K562 (cell line): ENCODE measurements at regions not wholly inside any gene's neighbourhood (a gene's known extent, or its start where the extent isn't known, plus 50 kb on each side); places are given as distances from the start of the nearest gene placed in this dataset.

Source experiments
- CBX2 ChIP-seq: fragments of 200-600 bp; sonication (generic); IDR thresholded peaks from one replicate; pipeline ENCODE4 v1.6.1; 2012; ENCODE audit warnings: mild to moderate bottlenecking, low read length, inconsistent platforms; ENCODE audit not compliant: insufficient read depth, poor library complexity, severe bottlenecking
- CHAMP1 ChIP-seq: fragments of 450-650 bp; IDR thresholded peaks from 2 replicates; pipeline ENCODE4 v1.6.1; 2016; ENCODE audit warnings: mild to moderate bottlenecking
- DEAF1 ChIP-seq: fragments of 450-650 bp; formaldehyde crosslinking; IDR thresholded peaks from 2 replicates; pipeline ENCODE4 v1.4.0; 2020; ENCODE audit warnings: mild to moderate bottlenecking, moderate library complexity
- DPF2 ChIP-seq: fragments of 450-650 bp; IDR thresholded peaks from 2 replicates; pipeline ENCODE4 v1.6.1; 2016
- E2F3 ChIP-seq: fragments of 250-450 bp; sonication (Bioruptor Pico); IDR thresholded peaks from 2 replicates; pipeline ENCODE4 v1.4.0; 2020; ENCODE audit warnings: mild to moderate bottlenecking
- E2F4 ChIP-seq: sonication (generic); formaldehyde crosslinking; IDR thresholded peaks from 2 replicates; pipeline ENCODE4 v1.8.0; 2022; ENCODE audit warnings: mild to moderate bottlenecking, low read depth, missing genetic modification reagents
- EHMT2 ChIP-seq: fragments of 450-650 bp; IDR thresholded peaks from 2 replicates; pipeline ENCODE4 v1.6.1; 2018; ENCODE audit warnings: antibody characterized with exemption
- ESRRA ChIP-seq: fragments of 450-650 bp; IDR thresholded peaks from 2 replicates; pipeline ENCODE4 v1.6.1; 2014; ENCODE audit warnings: low read depth, mild to moderate bottlenecking, moderate library complexity, borderline replicate concordance
- FOXP4 ChIP-seq: sonication (generic); formaldehyde crosslinking; IDR thresholded peaks from 2 replicates; pipeline ENCODE4 v1.8.0; 2022; ENCODE audit warnings: mild to moderate bottlenecking, missing genetic modification reagents, borderline replicate concordance
- IRF2 ChIP-seq: sonication (generic); formaldehyde crosslinking; IDR thresholded peaks from 2 replicates; pipeline ENCODE4 v1.8.1; 2022; ENCODE audit warnings: mild to moderate bottlenecking, missing genetic modification reagents
- NBN ChIP-seq: fragments of 450-650 bp; IDR thresholded peaks from 2 replicates; pipeline ENCODE4 v1.6.1; 2016; ENCODE audit warnings: low read depth, mild to moderate bottlenecking
- NR1H2 ChIP-seq: sonication (generic); formaldehyde crosslinking; IDR thresholded peaks from 2 replicates; pipeline ENCODE4 v1.4.0; 2020; ENCODE audit warnings: mild to moderate bottlenecking, missing genetic modification reagents
- SETDB1 ChIP-seq: IDR thresholded peaks from one replicate; pipeline ENCODE4 v1.6.1; 2012; ENCODE audit warnings: low read length, control low read depth, inconsistent platforms
- SMAD3 ChIP-seq: fragments of 450-650 bp; formaldehyde crosslinking; conservative IDR thresholded peaks from 2 replicates; pipeline ENCODE4 v1.4.0; 2020; ENCODE audit warnings: mild to moderate bottlenecking
- SMARCE1 ChIP-seq: fragments of 450-650 bp; IDR thresholded peaks from 2 replicates; pipeline ENCODE4 v1.7.1; 2016; ENCODE audit warnings: mild to moderate bottlenecking
- ZNF431 ChIP-seq: sonication (generic); formaldehyde crosslinking; IDR thresholded peaks from 2 replicates; pipeline ENCODE4 v1.8.0; 2022; ENCODE audit warnings: mild to moderate bottlenecking, missing genetic modification reagents
- ZNF609 ChIP-seq: sonication (generic); formaldehyde crosslinking; IDR thresholded peaks from 2 replicates; pipeline ENCODE4 v1.8.1; 2023; ENCODE audit warnings: missing genetic modification reagents, mild to moderate bottlenecking, borderline replicate concordance

GRCh38 chr20:62576815-62577489 lies 65.4 kb upstream of the SLCO4A1 start (continued):
- TF ChIP-seq DEAF1 (CRISPR knock-in tag) (no peak), NR1H2 (CRISPR knock-in tag) (no peak), SMARCE1 (no peak), ESRRA (no peak), SMAD3 (CRISPR knock-in tag) (no peak), SETDB1 (no peak), ZNF431 (CRISPR knock-in tag) (no peak), E2F4 (CRISPR knock-in tag) (no peak), DPF2 (no peak), E2F3 (CRISPR knock-in tag) (no peak), CHAMP1 (no peak), EHMT2 (peak; percentile 94), FOXP4 (CRISPR knock-in tag) (no peak), IRF2 (0 out of 2 replicates have a peak, but pooled peaks have one; percentile 67), CBX2 (no peak), ZNF609 (no peak), NBN (no peak)
